Skeletal muscle tissue (tissue), 3 donors: ENCODE measurements at regions not wholly inside any gene's neighbourhood (a gene's known extent, or its start where the extent isn't known, plus 50 kb on each side); places are given as distances from the start of the nearest gene placed in this dataset.

Experiments
- H3K27ac ChIP-seq: one replicate; pipeline ENCODE4 v1.7.0; 2013; ENCODE audit warnings: mild to moderate bottlenecking, low read depth, low read length, inconsistent platforms
- H3K27me3 ChIP-seq, 3 donors: one replicate each; pipeline ENCODE4 v1.7.0; 2013; ENCODE audit warnings: low read length in 3 of 3; ENCODE audit not compliant: control insufficient read depth in 3 of 3, insufficient read depth in 3 of 3
- H3K36me3 ChIP-seq, 3 donors: one replicate each; pipeline ENCODE4 v1.7.0; 2013; ENCODE audit warnings: low read length in 3 of 3; ENCODE audit not compliant: control insufficient read depth in 3 of 3, insufficient read depth in 3 of 3
- H3K4me1 ChIP-seq, 3 donors: one replicate each; pipeline ENCODE4 v1.7.0; 2013; ENCODE audit warnings: low read length in 3 of 3, mild to moderate bottlenecking in 3 of 3; ENCODE audit not compliant: control insufficient read depth in 3 of 3, insufficient read depth in 3 of 3
- H3K4me3 ChIP-seq, 3 donors: one replicate each; pipeline ENCODE4 v1.7.0; 2013; ENCODE audit warnings: low read length in 3 of 3
- H3K9ac ChIP-seq, 3 donors: one replicate each; pipeline ENCODE4 v1.7.0; 2013; ENCODE audit warnings: low read length in 3 of 3, mild to moderate bottlenecking in 3 of 3, moderate library complexity in 2 of 3, low read depth in 1 of 3
- H3K9me3 ChIP-seq, 3 donors: one replicate each; pipeline ENCODE4 v1.7.0; 2013; ENCODE audit warnings: low read length in 3 of 3; ENCODE audit not compliant: control insufficient read depth in 3 of 3
- donor health status: Osteomylitis.

DNA sequence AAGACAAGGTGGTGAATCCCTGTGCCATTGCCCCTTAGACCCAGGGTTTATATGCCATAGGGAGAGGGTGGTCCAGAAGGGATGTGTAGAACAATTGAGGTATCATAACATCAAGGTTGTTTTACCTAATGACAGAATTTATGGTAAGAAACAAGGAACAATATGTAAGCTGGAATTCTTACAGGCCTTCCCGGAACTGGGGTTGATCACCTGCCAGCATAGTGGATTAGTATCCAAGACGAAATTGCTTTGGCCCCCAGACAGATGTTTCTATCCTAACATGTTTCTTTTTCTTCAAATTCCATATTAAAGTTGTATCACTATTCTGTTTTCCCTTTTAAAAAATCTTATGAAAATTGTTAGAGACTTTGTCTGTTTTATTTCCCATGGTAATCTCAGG lies 343.8 kb upstream of the ANO3 start:
- Histone ChIP-seq H3K9me3 (no peaks in the 10 kb centered on the region), H3K27ac (no peak overlapping the region), H3K36me3 (no peaks in the 10 kb centered on the region), H3K27me3 (no peaks in the 10 kb centered on the region), H3K4me1 (peaks cover 0 to 2% (median 0%) of the 10 kb centered on the region in 3 donors), H3K9ac (no peak overlapping the region), H3K4me3 (no peak overlapping the region)

GRCh38 chr11:25990406-25990805 lies 341.5 kb upstream of the ANO3 start:
- no peak overlapping the region for H3K9ac ChIP-seq
- H3K27ac ChIP-seq, result no peak overlapping the region
- no peak overlapping the region for H3K4me3 ChIP-seq
- H3K36me3 ChIP-seq, result no peaks in the 10 kb centered on the region
- H3K9me3 ChIP-seq, result no peaks in the 10 kb centered on the region
- H3K4me1 ChIP-seq, result peaks cover 0 to 2% (median 0%) of the 10 kb centered on the region in 3 donors
- no peaks in the 10 kb centered on the region for H3K27me3 ChIP-seq

GRCh38 chr11:25991476-25991875 lies 340.5 kb upstream of the ANO3 start:
- no peaks in the 10 kb centered on the region for H3K9me3 ChIP-seq
- H3K4me1 ChIP-seq, result peaks cover 0 to 2% (median 0%) of the 10 kb centered on the region in 3 donors
- H3K9ac ChIP-seq, result no peak overlapping the region
- no peak overlapping the region for H3K4me3 ChIP-seq
- H3K36me3 ChIP-seq, result no peaks in the 10 kb centered on the region
- no peaks in the 10 kb centered on the region for H3K27me3 ChIP-seq
- no peak overlapping the region for H3K27ac ChIP-seq

- Histone ChIP-seq H3K4me3 (no peak overlapping the region), H3K27me3 (no peaks in the 10 kb centered on the region), H3K36me3 (no peaks in the 10 kb centered on the region), H3K9me3 (no peaks in the 10 kb centered on the region), H3K9ac (no peak overlapping the region), H3K27ac (no peak overlapping the region), H3K4me1 (peaks cover 0 to 2% (median 0%) of the 10 kb centered on the region in 3 donors)
These were observed 339.6 kb upstream of the ANO3 start for GRCh38 chr11:25992294-25992693.

DNA sequence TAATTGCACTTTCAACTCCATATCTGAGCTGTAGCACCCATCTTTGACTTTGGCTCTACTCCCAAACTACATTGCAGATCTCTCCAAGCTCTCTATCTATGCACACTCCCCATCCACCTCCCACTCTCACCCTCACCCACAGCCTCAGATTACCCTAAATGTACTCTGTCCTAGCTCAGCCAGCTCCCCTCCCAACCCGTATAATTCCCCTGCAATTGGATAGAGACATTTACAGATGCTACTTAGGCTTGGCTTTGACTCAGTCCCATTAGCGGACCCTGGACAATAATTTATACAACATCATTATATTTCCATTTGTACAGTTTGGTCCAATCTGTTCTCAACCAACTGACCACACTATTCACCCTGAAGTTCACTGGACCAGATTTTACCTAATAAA lies 338.9 kb upstream of the ANO3 start:
- Histone ChIP-seq H3K27ac (no peak overlapping the region), H3K9ac (no peak overlapping the region), H3K27me3 (no peaks in the 10 kb centered on the region)

DNA sequence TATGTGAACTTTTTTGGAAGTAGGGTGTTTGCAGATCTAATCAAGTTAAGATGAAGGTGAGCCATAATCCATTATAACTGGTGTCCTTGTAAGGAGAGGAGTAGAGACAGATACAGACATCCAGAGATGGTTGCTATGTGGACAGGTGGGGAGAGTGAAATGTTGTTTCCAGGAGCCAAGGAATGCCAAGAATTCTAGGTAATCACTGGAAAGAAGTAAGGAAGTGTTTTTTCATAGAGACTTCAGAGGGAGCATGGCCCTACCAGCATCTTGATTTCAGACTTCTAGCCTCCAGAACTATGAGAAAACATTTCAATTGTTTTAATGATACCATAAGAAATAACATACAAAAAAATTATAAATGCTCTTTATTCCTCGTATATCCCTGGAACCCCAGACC lies 320.5 kb upstream of the ANO3 start:
- H3K27me3 ChIP-seq, result no peaks in the 10 kb centered on the region
- no peaks in the 10 kb centered on the region for H3K36me3 ChIP-seq
- no peaks in the 10 kb centered on the region for H3K9me3 ChIP-seq
- no peak overlapping the region for H3K9ac ChIP-seq
- no peak overlapping the region for H3K4me3 ChIP-seq
- no peaks in the 10 kb centered on the region for H3K4me1 ChIP-seq
- H3K27ac ChIP-seq, result no peak overlapping the region

More for the DNA sequence above, 338.9 kb upstream of the ANO3 start:
- H3K4me1 ChIP-seq, result peaks cover 0 to 1% (median 0%) of the 10 kb centered on the region in 3 donors
- H3K36me3 ChIP-seq, result no peaks in the 10 kb centered on the region
- no peaks in the 10 kb centered on the region for H3K9me3 ChIP-seq
- H3K4me3 ChIP-seq, result no peak overlapping the region

DNA sequence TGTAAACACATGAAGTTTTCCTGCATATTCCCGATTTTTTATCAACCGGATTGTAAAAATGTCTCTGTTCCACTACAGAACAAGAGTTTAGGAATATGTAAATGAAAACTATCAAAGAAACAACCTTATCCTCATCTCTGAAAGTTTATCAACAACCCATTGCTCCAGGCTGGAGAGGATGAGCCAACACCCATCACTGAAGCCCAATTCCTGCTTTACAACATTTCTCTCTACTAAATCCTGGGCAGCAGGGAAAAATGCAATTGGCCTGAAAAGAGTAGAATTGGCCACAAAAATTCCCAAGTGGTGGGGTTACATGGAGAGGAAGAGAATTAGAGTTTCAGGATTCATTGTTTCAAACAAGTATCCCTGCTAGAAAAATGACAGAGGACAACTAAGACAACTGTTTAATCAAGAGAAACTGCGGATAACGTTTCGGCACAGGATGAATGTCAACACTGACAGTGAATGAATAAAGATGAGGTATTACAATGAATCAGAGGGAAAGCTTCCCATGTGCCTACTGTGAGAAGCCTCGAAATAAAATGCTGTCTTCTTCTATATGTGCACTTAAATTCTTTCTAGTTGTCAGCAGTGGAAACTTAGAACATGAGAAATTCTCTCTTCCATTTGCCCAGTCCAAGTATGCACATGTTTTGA lies 317.3 kb upstream of the ANO3 start:
- Histone ChIP-seq H3K9ac (no peak overlapping the region), H3K4me1 (no peaks in the 10 kb centered on the region), H3K27ac (no peak overlapping the region), H3K27me3 (no peaks in the 10 kb centered on the region), H3K36me3 (no peaks in the 10 kb centered on the region), H3K9me3 (no peaks in the 10 kb centered on the region), H3K4me3 (no peak overlapping the region)

GRCh38 chr11:26017322-26017860 lies 314.5 kb upstream of the ANO3 start:
- Histone ChIP-seq H3K4me3 (no peak overlapping the region), H3K36me3 (no peaks in the 10 kb centered on the region), H3K4me1 (no peaks in the 10 kb centered on the region), H3K27me3 (no peaks in the 10 kb centered on the region), H3K9me3 (no peaks in the 10 kb centered on the region), H3K27ac (no peak overlapping the region), H3K9ac (no peak overlapping the region)

DNA sequence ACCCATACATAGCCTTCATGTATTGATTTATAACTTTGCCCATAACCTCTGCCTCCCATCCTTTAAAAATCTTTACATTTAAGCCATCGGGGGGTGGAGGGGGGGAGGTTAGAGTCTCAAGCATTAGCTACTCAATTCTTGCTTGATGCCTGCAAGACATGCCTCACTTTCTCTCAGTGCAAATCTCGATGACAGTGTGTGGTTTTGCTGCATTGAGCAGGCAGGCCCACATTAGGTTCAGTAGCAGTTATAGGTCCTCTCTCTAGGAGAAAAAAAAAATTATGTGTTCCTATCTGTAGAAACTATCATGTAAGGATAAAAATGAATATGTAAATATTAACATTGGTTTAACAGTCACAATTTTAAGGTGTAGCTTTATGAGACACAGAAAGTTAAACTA lies 314.0 kb upstream of the ANO3 start:
- Histone ChIP-seq H3K9ac (no peak overlapping the region), H3K4me3 (no peak overlapping the region), H3K27me3 (no peaks in the 10 kb centered on the region), H3K9me3 (no peaks in the 10 kb centered on the region), H3K4me1 (no peaks in the 10 kb centered on the region), H3K36me3 (no peaks in the 10 kb centered on the region), H3K27ac (no peak overlapping the region)

DNA sequence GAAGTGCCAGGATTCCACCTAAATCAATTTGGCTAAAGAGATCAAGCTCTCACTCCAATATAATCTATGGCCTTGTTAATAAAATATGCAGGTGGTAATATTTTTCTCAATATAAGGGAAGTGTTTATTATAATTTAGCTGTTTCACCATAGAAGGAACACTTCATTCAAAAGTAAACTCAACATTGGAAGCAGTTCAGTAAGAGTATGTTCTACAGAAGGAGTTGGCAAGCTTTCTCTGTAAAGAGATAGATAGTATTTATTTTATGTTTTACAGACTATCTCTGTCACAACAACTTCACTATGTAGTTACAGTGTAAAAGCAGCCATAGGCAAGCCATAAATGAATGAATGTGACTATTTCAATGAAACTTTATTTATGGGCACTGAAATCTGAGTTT lies 313.6 kb upstream of the ANO3 start:
- Histone ChIP-seq H3K4me3 (no peak overlapping the region), H3K4me1 (no peaks in the 10 kb centered on the region), H3K36me3 (no peaks in the 10 kb centered on the region), H3K27me3 (no peaks in the 10 kb centered on the region), H3K27ac (no peak overlapping the region), H3K9ac (no peak overlapping the region), H3K9me3 (no peaks in the 10 kb centered on the region)
